Mucosa of gallbladder (tissue), 1 donor: ENCODE measurements at regions not wholly inside any gene's neighbourhood (a gene's known extent, or its start where the extent isn't known, plus 50 kb on each side); places are given as distances from the start of the nearest gene placed in this dataset.
"Not testable (repeated sequence)": the region's sequence is repeated elsewhere in the genome, so short reads cannot be mapped to it uniquely, and the experiment has no call there.

Experiments used
- DNase-seq: peaks from one replicate; pipeline ENCODE4 v3.0.0-alpha.2; 2020; ENCODE audit warnings: low spot score
- donor health status: DM: no; HTN: no; CAD: no.

- DNase-seq, result not testable (repeated sequence)
Observed at GRCh38 chr2:176922545-176922944, 290.0 kb upstream of the HNRNPA3 start.

- DNase-seq, result no peak
Observed at GRCh38 chr2:176923205-176923604, 289.4 kb upstream of the HNRNPA3 start.

GRCh38 chr2:176924909-176925534, 287.6 kb upstream of the HNRNPA3 start:
- no peak for DNase-seq

GRCh38 chr2:176926453-176926852, 286.1 kb upstream of the HNRNPA3 start:
- no peak for DNase-seq

GRCh38 chr2:176929387-176929786, 283.2 kb upstream of the HNRNPA3 start:
- not testable (repeated sequence) for DNase-seq

- no peak for DNase-seq
Observed at GRCh38 chr2:176931588-176932563, 280.7 kb upstream of the HNRNPA3 start.

GRCh38 chr2:176934131-176934530, 278.5 kb upstream of the HNRNPA3 start:
- DNase-seq, result no peak

- no peak for DNase-seq
Observed at GRCh38 chr2:176934869-176935415, 277.7 kb upstream of the HNRNPA3 start.

- no peak for DNase-seq
Observed at GRCh38 chr2:176935543-176936102, 277.0 kb upstream of the HNRNPA3 start.

- no peak for DNase-seq
Observed at GRCh38 chr2:176936410-176936809, 276.2 kb upstream of the HNRNPA3 start.

GRCh38 chr2:176944998-176945397, 267.6 kb upstream of the HNRNPA3 start:
- DNase-seq, result no peak

GRCh38 chr2:176947754-176948153, 264.8 kb upstream of the HNRNPA3 start:
- no peak for DNase-seq

GRCh38 chr2:176951218-176951617, 261.4 kb upstream of the HNRNPA3 start:
- DNase-seq, result not testable (repeated sequence)

- DNase-seq, result no peak
Observed at GRCh38 chr2:176956791-176957190, 255.8 kb upstream of the HNRNPA3 start.

GRCh38 chr2:176959614-176960013, 253.0 kb upstream of the HNRNPA3 start:
- DNase-seq, result no peak

GRCh38 chr2:176960061-176960460, 252.5 kb upstream of the HNRNPA3 start:
- DNase-seq, result no peak

- DNase-seq, result no peak
Observed at GRCh38 chr2:176960736-176961520, 251.7 kb upstream of the HNRNPA3 start.

GRCh38 chr2:176961775-176962619, 250.6 kb upstream of the HNRNPA3 start:
- no peak for DNase-seq

- DNase-seq, result no peak
Observed at GRCh38 chr2:176963568-176964287, 248.9 kb upstream of the HNRNPA3 start.

GRCh38 chr2:176967911-176968450, 244.6 kb upstream of the HNRNPA3 start:
- no peak for DNase-seq
